WERI-Rb-1 (cell line): ENCODE measurements at regions not wholly inside any gene's neighbourhood (a gene's known extent, or its start where the extent isn't known, plus 50 kb on each side); places are given as distances from the start of the nearest gene placed in this dataset.

Source experiments
- DNase-seq: peaks from one replicate; pipeline ENCODE4 v3.0.0-alpha.2; 2020
- H3K27ac ChIP-seq: fragments of 250-450 bp; sonication (Bioruptor Pico); 2 replicates; pipeline ENCODE4 v1.5.1; 2020; ENCODE audit warnings: mild to moderate bottlenecking, moderate library complexity
- H3K27me3 ChIP-seq: fragments of 250-450 bp; sonication (Bioruptor Pico); 2 replicates; pipeline ENCODE4 v1.5.1; 2021; ENCODE audit warnings: mild to moderate bottlenecking, low read depth, moderate library complexity; ENCODE audit not compliant: insufficient read depth, severe bottlenecking
- H3K36me3 ChIP-seq: fragments of 250-450 bp; sonication (Bioruptor Pico); 2 replicates; pipeline ENCODE4 v1.5.1; 2020; ENCODE audit warnings: mild to moderate bottlenecking, moderate library complexity
- H3K4me3 ChIP-seq: 2 replicates; pipeline ENCODE4 v1.5.1; 2011; ENCODE audit warnings: low read depth, mild to moderate bottlenecking, control low read depth, low read length
- H3K9me3 ChIP-seq: fragments of 250-450 bp; sonication (Bioruptor Pico); 2 replicates; pipeline ENCODE4 v1.5.1; 2021; ENCODE audit warnings: mild to moderate bottlenecking, moderate library complexity; ENCODE audit not compliant: severe bottlenecking
- CTCF ChIP-seq: IDR thresholded peaks from 2 replicates; pipeline ENCODE4 v1.5.1; 2011; ENCODE audit warnings: low read depth, mild to moderate bottlenecking, control low read depth, inconsistent platforms, low read length

- no peak overlapping the region for H3K27ac ChIP-seq
- TF ChIP-seq CTCF: no peak
- no peak for DNase-seq
- no peaks in the 10 kb centered on the region for H3K9me3 ChIP-seq
- no peaks in the 10 kb centered on the region for H3K27me3 ChIP-seq
- H3K4me3 ChIP-seq: no peak overlapping the region
- no peaks in the 10 kb centered on the region for H3K36me3 ChIP-seq
Observed at GRCh38 chr6:44606976-44607375, 219.5 kb downstream of the CDC5L start.

- Histone ChIP-seq H3K27ac (no peak overlapping the region), H3K36me3 (no peaks in the 10 kb centered on the region), H3K9me3 (no peaks in the 10 kb centered on the region), H3K4me3 (no peak overlapping the region), H3K27me3 (no peaks in the 10 kb centered on the region)
- TF ChIP-seq CTCF: no peak
- DNase-seq: no peak
Observed at GRCh38 chr6:44608175-44608574, 220.7 kb downstream of the CDC5L start.

GRCh38 chr6:44609051-44609612, 221.6 kb downstream of the CDC5L start:
- Histone ChIP-seq H3K36me3 (no peaks in the 10 kb centered on the region), H3K27ac (no peak overlapping the region), H3K9me3 (no peaks in the 10 kb centered on the region), H3K27me3 (no peaks in the 10 kb centered on the region), H3K4me3 (no peak overlapping the region)
- TF ChIP-seq CTCF: no peak
- DNase-seq: peak; percentile 8

GRCh38 chr6:44614396-44614795, 226.9 kb downstream of the CDC5L start:
- Histone ChIP-seq H3K36me3 (no peaks in the 10 kb centered on the region), H3K4me3 (no peak overlapping the region), H3K9me3 (no peaks in the 10 kb centered on the region), H3K27me3 (no peaks in the 10 kb centered on the region), H3K27ac (no peak overlapping the region)
- DNase-seq: no peak
- no peak for TF ChIP-seq CTCF

GRCh38 chr6:44615621-44616020, 228.1 kb downstream of the CDC5L start:
- no peak overlapping the region for H3K4me3 ChIP-seq
- no peak overlapping the region for H3K27ac ChIP-seq
- H3K27me3 ChIP-seq: no peaks in the 10 kb centered on the region
- no peak for DNase-seq
- no peaks in the 10 kb centered on the region for H3K9me3 ChIP-seq
- no peaks in the 10 kb centered on the region for H3K36me3 ChIP-seq
- TF ChIP-seq CTCF: no peak

GRCh38 chr6:44617416-44617815, 229.9 kb downstream of the CDC5L start:
- no peaks in the 10 kb centered on the region for H3K36me3 ChIP-seq
- no peaks in the 10 kb centered on the region for H3K27me3 ChIP-seq
- H3K4me3 ChIP-seq: no peak overlapping the region
- DNase-seq: no peak
- no peaks in the 10 kb centered on the region for H3K9me3 ChIP-seq
- no peak overlapping the region for H3K27ac ChIP-seq
- no peak for TF ChIP-seq CTCF
